ENCODE measurements at regions not wholly inside any gene's neighbourhood (a gene's known extent, or its start where the extent isn't known, plus 50 kb on each side); places are given as distances from the start of the nearest gene placed in this dataset.

GRCh38 chr9:104238668-104239067 lies 144.6 kb downstream of the SMC2 start:
- ChIA-PET POLR2A (ENCODE audit: low non-redundant PET) (no interaction called here), CTCF (no interaction called here)
- H3K27ac ChIP-seq: no peak overlapping the region
- no peak for DNase-seq (ENCODE audit: low spot score)
- TF ChIP-seq CTCF (conservative IDR thresholded peaks at IDR 0.05; ENCODE audit: low read depth): no peak

- no peak for DNase-seq (ENCODE audit: low spot score)
- H3K27ac ChIP-seq: no peak overlapping the region
- ChIA-PET POLR2A (ENCODE audit: low non-redundant PET) (no interaction called here), CTCF (interaction anchor here (0.5 kb wide), 1 partner anchor 1759 kb away, joined by 3 read pairs; no protein-coding TSS in a partner anchor)
- TF ChIP-seq CTCF (conservative IDR thresholded peaks at IDR 0.05; ENCODE audit: low read depth): no peak
These were observed 146.8 kb downstream of the SMC2 start for GRCh38 chr9:104240890-104241289.

GRCh38 chr9:104245925-104246324 lies 151.8 kb downstream of the SMC2 start:
- no peak overlapping the region for H3K27ac ChIP-seq
- POLR2A ChIA-PET (ENCODE audit: low non-redundant PET): no interaction called here
- CTCF ChIA-PET: no interaction called here
- TF ChIP-seq CTCF (conservative IDR thresholded peaks at IDR 0.05; ENCODE audit: low read depth): no peak
- DNase-seq (ENCODE audit: low spot score): no peak

GRCh38 chr9:104247899-104248460 lies 153.9 kb downstream of the SMC2 start:
- ChIA-PET POLR2A (ENCODE audit: low non-redundant PET) (no interaction called here), CTCF (interaction anchor here (0.6 kb wide), 1 partner anchor 1796 kb away, joined by 4 read pairs; no protein-coding TSS in a partner anchor)
- TF ChIP-seq CTCF (conservative IDR thresholded peaks at IDR 0.05; ENCODE audit: low read depth): no peak
- DNase-seq (ENCODE audit: low spot score): no peak
- H3K27ac ChIP-seq: no peak overlapping the region

- TF ChIP-seq CTCF (conservative IDR thresholded peaks at IDR 0.05; ENCODE audit: low read depth): no peak
- DNase-seq (ENCODE audit: low spot score): no peak
- H3K27ac ChIP-seq: no peak overlapping the region
- POLR2A ChIA-PET (ENCODE audit: low non-redundant PET): no interaction called here
- CTCF ChIA-PET: interaction anchor here (0.6 kb wide), 2 partner anchors 377 to 485 kb away, joined by 3 read pairs; no protein-coding TSS in a partner anchor
These were observed 162.1 kb downstream of the SMC2 start for GRCh38 chr9:104256031-104256695.

- CTCF ChIA-PET: interaction anchor here (0.6 kb wide), 1 partner anchor 486 kb away, joined by 3 read pairs; no protein-coding TSS in a partner anchor
- no peak for DNase-seq (ENCODE audit: low spot score)
- no peak for TF ChIP-seq CTCF (conservative IDR thresholded peaks at IDR 0.05; ENCODE audit: low read depth)
- H3K27ac ChIP-seq: no peak overlapping the region
- POLR2A ChIA-PET (ENCODE audit: low non-redundant PET): no interaction called here
These were observed 162.6 kb downstream of the SMC2 start for GRCh38 chr9:104256696-104257062.
